HepG2 (cell line): ENCODE measurements at regions not wholly inside any gene's neighbourhood (a gene's known extent, or its start where the extent isn't known, plus 50 kb on each side); places are given as distances from the start of the nearest gene placed in this dataset.
A peak's percentile ranks its signal among the peaks of the same experiment; 100 is the strongest.

Experiments used
- ATAC-seq: fragments of 200-7000 bp; cut with Tn5 transposase; 3 replicates; pipeline ENCODE4 v1.9.1; 2020; ENCODE audit warnings: mild to moderate bottlenecking, moderate library complexity
- BruUV-seq: library from RNA; stranded (reverse); fragments of 400-500 nt; replicated peaks from 2 replicates; lab custom pipeline; 2021; lab: Mats Ljungman, UMichigan
- CTCF ChIA-PET: fragments of 300-600 bp; formaldehyde crosslinking; extraction: SDS; loops from one replicate; lab custom pipeline; 2021; ENCODE audit warnings: low total read pairs, inconsistent platforms, low intra/inter-chr PET ratio; lab: Yijun Ruan, JAX
- POLR2A ChIA-PET: fragments of 350-600 bp; sonication (Branson Sonifier 250); formaldehyde crosslinking; loops from one replicate; lab custom pipeline; 2020; ENCODE audit warnings: antibody characterized with exemption, inconsistent platforms; lab: Yijun Ruan, JAX
- DNase-seq: peaks from one replicate; pipeline ENCODE4 v3.0.0-alpha.2; 2015; ENCODE audit warnings: low spot score
- FAIRE-seq: peaks from 3 replicates; lab custom pipeline; 2011; peaks lifted over from hg19 to GRCh38; lab: Jason Lieb, UNC
- H2AFZ ChIP-seq: one replicate; pipeline ENCODE4 v1.6.1; 2011; ENCODE audit warnings: low read length, inconsistent platforms
- H3K27ac ChIP-seq: fragments of 300-600 bp; 3 replicates; pipeline ENCODE4 v1.8.0; 2011; ENCODE audit warnings: mixed run types, mild to moderate bottlenecking, mixed read lengths, low read length, inconsistent platforms; ENCODE audit not compliant: insufficient read depth; ENCODE audit errors: extremely low read length
- H3K27me3 ChIP-seq, 2 experiments: fragments of 200-600 bp in 1 of 2; 2 replicates in 1 of 2; 3 replicates in 1 of 2; pipeline versions ENCODE4 v1.6.0 to v1.8.0; 2011; ENCODE audit warnings: low read length in 2 of 2, mild to moderate bottlenecking in 2 of 2, moderate library complexity in 2 of 2, inconsistent platforms in 1 of 2; ENCODE audit not compliant: insufficient read depth in 2 of 2, control insufficient read depth in 1 of 2
- H3K36me3 ChIP-seq, 2 experiments: fragments of 200-600 bp in 1 of 2; replicated peaks in 1 of 2; 2 replicates in 1 of 2; 3 replicates in 1 of 2; pipeline versions ENCODE4 v1.5.1 to v1.8.0; 2011; ENCODE audit warnings: low read length in 2 of 2, inconsistent platforms in 1 of 2; ENCODE audit not compliant: insufficient read depth in 2 of 2, control insufficient read depth in 1 of 2
- H3K4me1 ChIP-seq: 2 replicates; pipeline ENCODE4 v1.5.1; 2012; ENCODE audit warnings: low read length, inconsistent platforms; ENCODE audit not compliant: insufficient read depth
- H3K4me2 ChIP-seq: 2 replicates; pipeline ENCODE4 v1.6.0; 2011; ENCODE audit warnings: low read depth, low read length, inconsistent platforms
- H3K4me3 ChIP-seq, 3 experiments: fragments of 200-600 bp in 1 of 3; sonication (generic), shearing (Covaris generic) in 1 of 3; replicated peaks in 1 of 3; 2 replicates each; pipeline ENCODE4 v1.5.1; 2011 to 2016; ENCODE audit warnings: low read length in 3 of 3, inconsistent platforms in 2 of 3, low read depth in 2 of 3, mild to moderate bottlenecking in 2 of 3, control low read depth in 1 of 3, mixed read lengths in 1 of 3; ENCODE audit not compliant: insufficient read depth in 1 of 3
- H3K79me2 ChIP-seq: one replicate; pipeline ENCODE4 v1.6.1; 2011; ENCODE audit warnings: low read length, inconsistent platforms; ENCODE audit not compliant: insufficient read depth
- H3K9ac ChIP-seq: 2 replicates; pipeline ENCODE4 v1.6.0; 2011; ENCODE audit warnings: mild to moderate bottlenecking, low read depth, low read length, inconsistent platforms; ENCODE audit not compliant: insufficient read depth
- H3K9me3 ChIP-seq: 2 replicates; pipeline ENCODE4 v1.5.1; 2012; ENCODE audit warnings: mild to moderate bottlenecking, low read length
- H4K20me1 ChIP-seq: 2 replicates; pipeline ENCODE4 v1.6.0; 2011; ENCODE audit warnings: inconsistent platforms, mild to moderate bottlenecking, low read length, moderate library complexity; ENCODE audit not compliant: insufficient read depth
- AGO1 ChIP-seq: fragments of 200-400 bp; formaldehyde crosslinking; IDR thresholded peaks from 2 replicates; pipeline ENCODE4 v1.6.1; 2017; ENCODE audit warnings: mild to moderate bottlenecking, low read depth, low read length, moderate library complexity; ENCODE audit not compliant: poor library complexity, severe bottlenecking
- HNRNPK ChIP-seq: fragments of 200-400 bp; formaldehyde crosslinking; IDR thresholded peaks from 2 replicates; pipeline ENCODE4 v1.6.1; 2018; ENCODE audit warnings: low read length, low read depth, moderate library complexity, mild to moderate bottlenecking; ENCODE audit not compliant: poor library complexity, severe bottlenecking
- KLF11 ChIP-seq: IDR thresholded peaks from 2 replicates; pipeline ENCODE4 v1.6.1; 2016; ENCODE audit warnings: missing compliant biosample characterization
- NFE2L2 ChIP-seq: fragments of 150-350 bp; IDR thresholded peaks from 2 replicates; pipeline ENCODE4 v1.6.1; 2014; ENCODE audit warnings: low read length
- NR2F2 ChIP-seq: IDR thresholded peaks from 2 replicates; pipeline ENCODE4 v1.6.1; 2012; ENCODE audit warnings: low read depth, inconsistent platforms, borderline replicate concordance
- PHF5A ChIP-seq: IDR thresholded peaks from one replicate; pipeline ENCODE4 v1.6.1; 2018; ENCODE audit warnings: low read depth, missing genetic modification reagents; ENCODE audit not compliant: unreplicated experiment
- ZIK1 ChIP-seq: sonication (generic); formaldehyde crosslinking; IDR thresholded peaks from 2 replicates; pipeline ENCODE4 v1.5.0; 2020; ENCODE audit warnings: mild to moderate bottlenecking, low read depth, missing genetic modification reagents, borderline replicate concordance
- ZKSCAN1 ChIP-seq: fragments of 150-350 bp; IDR thresholded peaks from 2 replicates; pipeline ENCODE4 v1.6.1; 2014; ENCODE audit warnings: low read length
- ZNF264 ChIP-seq: sonication (generic); formaldehyde crosslinking; IDR thresholded peaks from 2 replicates; pipeline ENCODE4 v1.4.0; 2020; ENCODE audit warnings: missing genetic modification reagents
- ZNF766 ChIP-seq: sonication (generic); formaldehyde crosslinking; IDR thresholded peaks from 2 replicates; pipeline ENCODE4 v1.5.0; 2020; ENCODE audit warnings: missing genetic modification reagents, borderline replicate concordance
- ZSCAN29 ChIP-seq: sonication (generic); formaldehyde crosslinking; conservative IDR thresholded peaks from 2 replicates; pipeline ENCODE4 v1.4.0; 2020; ENCODE audit warnings: mild to moderate bottlenecking, missing genetic modification reagents
- whole genome bisulfite sequencing: methylation state at CpG from one replicate; pipeline ENCODE4 v1.1.6; 2017; ENCODE audit warnings: low lambda C conversion rate; 5-methylcytosine and 5-hydroxymethylcytosine counted together
- in situ Hi-C: cut with HindIII; loops from 2 replicates; pipeline ENCODE4 v1.10.0; 2017; ENCODE audit warnings: low pct_unique_long_range_greater_than_20kb; ENCODE audit not compliant: extremely low pct_ligation_motif_present
- intact Hi-C: fragments of 100-400 bp; cut with micrococcal nuclease; formaldehyde crosslinking; loops from one replicate; pipeline ENCODE4 v1.10.0; 2022; ENCODE audit not compliant: unreplicated experiment
- TF ChIP-seq, protein P1 (sequence below): sonication (generic); formaldehyde crosslinking; IDR thresholded peaks from 2 replicates; pipeline ENCODE4 v1.4.0; 2020; ENCODE audit warnings: missing genetic modification reagents
- TF ChIP-seq, protein P2 (sequence below): sonication (generic); formaldehyde crosslinking; IDR thresholded peaks from 2 replicates; pipeline ENCODE4 v1.5.0; 2020; ENCODE audit warnings: missing genetic modification reagents
- TF ChIP-seq, protein P3 (sequence below): sonication (generic); formaldehyde crosslinking; IDR thresholded peaks from 2 replicates; pipeline ENCODE4 v1.5.0; 2020; ENCODE audit warnings: mild to moderate bottlenecking, missing genetic modification reagents
- TF ChIP-seq, protein P4 (sequence below): fragments of 450-650 bp; IDR thresholded peaks from 2 replicates; pipeline ENCODE4 v1.6.1; 2016
- TF ChIP-seq, protein P5 (sequence below): sonication (generic); formaldehyde crosslinking; IDR thresholded peaks from 2 replicates; pipeline ENCODE4 v1.5.0; 2020; ENCODE audit warnings: mild to moderate bottlenecking, missing genetic modification reagents, moderate library complexity

DNA sequence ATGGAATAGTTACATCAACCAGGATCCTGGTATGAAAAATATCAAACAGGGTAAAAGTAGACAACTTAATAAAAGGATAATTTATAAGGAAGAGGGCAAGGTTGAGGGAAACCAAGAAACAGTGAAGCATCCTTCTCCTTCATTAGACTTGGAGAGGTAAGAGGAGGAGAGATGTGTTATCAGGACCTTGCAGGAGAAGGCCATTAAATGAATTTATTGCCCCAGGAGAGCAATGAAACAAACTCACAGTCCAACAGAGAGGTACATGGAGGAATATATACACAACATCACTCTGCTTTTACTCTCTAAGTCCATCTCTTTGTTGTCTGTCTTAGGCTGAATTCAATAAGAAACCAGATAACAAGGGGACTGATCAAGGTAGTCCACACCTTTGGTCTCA, 966.2 kb downstream of the SORCS1 start (continued):
- TF ChIP-seq, protein P1, sequence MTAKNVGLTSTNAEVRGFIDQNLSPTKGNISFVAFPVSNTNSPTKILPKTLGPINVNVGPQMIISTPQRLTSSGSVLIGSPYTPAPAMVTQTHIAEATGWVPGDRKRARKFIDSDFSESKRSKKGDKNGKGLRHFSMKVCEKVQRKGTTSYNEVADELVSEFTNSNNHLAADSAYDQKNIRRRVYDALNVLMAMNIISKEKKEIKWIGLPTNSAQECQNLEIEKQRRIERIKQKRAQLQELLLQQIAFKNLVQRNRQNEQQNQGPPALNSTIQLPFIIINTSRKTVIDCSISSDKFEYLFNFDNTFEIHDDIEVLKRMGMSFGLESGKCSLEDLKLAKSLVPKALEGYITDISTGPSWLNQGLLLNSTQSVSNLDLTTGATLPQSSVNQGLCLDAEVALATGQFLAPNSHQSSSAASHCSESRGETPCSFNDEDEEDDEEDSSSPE (CRISPR knock-in tag): no peak
- TF ChIP-seq ZIK1 (no peak), ZNF766 (CRISPR knock-in tag) (no peak), ZNF264 (CRISPR knock-in tag) (no peak), ZSCAN29 (no peak), NR2F2 (no peak), ZKSCAN1 (no peak)
- TF ChIP-seq, protein P2, sequence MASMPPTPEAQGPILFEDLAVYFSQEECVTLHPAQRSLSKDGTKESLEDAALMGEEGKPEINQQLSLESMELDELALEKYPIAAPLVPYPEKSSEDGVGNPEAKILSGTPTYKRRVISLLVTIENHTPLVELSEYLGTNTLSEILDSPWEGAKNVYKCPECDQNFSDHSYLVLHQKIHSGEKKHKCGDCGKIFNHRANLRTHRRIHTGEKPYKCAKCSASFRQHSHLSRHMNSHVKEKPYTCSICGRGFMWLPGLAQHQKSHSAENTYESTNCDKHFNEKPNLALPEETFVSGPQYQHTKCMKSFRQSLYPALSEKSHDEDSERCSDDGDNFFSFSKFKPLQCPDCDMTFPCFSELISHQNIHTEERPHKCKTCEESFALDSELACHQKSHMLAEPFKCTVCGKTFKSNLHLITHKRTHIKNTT: no peak

DNA sequence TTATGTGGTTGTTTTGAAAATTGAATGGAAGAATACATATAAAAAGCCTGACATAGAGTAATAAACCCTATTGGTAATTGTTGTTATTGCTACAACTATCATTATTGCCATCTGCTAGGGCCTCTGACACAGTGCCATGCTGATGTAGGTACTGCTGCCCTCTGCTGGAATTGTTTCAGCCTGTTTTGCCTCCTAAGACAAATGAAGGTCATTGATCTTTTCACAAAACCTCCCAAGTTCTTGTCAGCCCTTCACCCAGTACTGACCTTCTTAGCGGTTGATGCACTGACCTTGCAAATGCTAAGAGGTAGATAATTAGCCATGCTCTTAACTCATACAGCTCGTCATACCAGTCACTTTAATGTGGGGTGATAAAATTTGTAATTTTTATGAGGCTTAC, 975.2 kb downstream of the SORCS1 start:
- H2AFZ ChIP-seq: no peak overlapping the region
- FAIRE-seq: no peak
- ChIA-PET CTCF (interaction anchor here (1.3 kb wide), 1 partner anchor 239 kb away, joined by 4 read pairs; no protein-coding TSS in a partner anchor), POLR2A (no interaction called here)
- no peaks in the 10 kb centered on the region for H3K79me2 ChIP-seq
- TF ChIP-seq NFE2L2 (no peak), AGO1 (no peak), HNRNPK (no peak), KLF11 (CRISPR knock-in tag) (no peak), PHF5A (no peak)
- TF ChIP-seq, protein P3, sequence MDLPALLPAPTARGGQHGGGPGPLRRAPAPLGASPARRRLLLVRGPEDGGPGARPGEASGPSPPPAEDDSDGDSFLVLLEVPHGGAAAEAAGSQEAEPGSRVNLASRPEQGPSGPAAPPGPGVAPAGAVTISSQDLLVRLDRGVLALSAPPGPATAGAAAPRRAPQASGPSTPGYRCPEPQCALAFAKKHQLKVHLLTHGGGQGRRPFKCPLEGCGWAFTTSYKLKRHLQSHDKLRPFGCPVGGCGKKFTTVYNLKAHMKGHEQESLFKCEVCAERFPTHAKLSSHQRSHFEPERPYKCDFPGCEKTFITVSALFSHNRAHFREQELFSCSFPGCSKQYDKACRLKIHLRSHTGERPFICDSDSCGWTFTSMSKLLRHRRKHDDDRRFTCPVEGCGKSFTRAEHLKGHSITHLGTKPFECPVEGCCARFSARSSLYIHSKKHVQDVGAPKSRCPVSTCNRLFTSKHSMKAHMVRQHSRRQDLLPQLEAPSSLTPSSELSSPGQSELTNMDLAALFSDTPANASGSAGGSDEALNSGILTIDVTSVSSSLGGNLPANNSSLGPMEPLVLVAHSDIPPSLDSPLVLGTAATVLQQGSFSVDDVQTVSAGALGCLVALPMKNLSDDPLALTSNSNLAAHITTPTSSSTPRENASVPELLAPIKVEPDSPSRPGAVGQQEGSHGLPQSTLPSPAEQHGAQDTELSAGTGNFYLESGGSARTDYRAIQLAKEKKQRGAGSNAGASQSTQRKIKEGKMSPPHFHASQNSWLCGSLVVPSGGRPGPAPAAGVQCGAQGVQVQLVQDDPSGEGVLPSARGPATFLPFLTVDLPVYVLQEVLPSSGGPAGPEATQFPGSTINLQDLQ (CRISPR knock-in tag): no peak
- TF ChIP-seq, protein P4, sequence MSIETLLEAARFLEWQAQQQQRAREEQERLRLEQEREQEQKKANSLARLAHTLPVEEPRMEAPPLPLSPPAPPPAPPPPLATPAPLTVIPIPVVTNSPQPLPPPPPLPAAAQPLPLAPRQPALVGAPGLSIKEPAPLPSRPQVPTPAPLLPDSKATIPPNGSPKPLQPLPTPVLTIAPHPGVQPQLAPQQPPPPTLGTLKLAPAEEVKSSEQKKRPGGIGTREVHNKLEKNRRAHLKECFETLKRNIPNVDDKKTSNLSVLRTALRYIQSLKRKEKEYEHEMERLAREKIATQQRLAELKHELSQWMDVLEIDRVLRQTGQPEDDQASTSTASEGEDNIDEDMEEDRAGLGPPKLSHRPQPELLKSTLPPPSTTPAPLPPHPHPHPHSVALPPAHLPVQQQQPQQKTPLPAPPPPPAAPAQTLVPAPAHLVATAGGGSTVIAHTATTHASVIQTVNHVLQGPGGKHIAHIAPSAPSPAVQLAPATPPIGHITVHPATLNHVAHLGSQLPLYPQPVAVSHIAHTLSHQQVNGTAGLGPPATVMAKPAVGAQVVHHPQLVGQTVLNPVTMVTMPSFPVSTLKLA: no peak
- TF ChIP-seq, protein P5, sequence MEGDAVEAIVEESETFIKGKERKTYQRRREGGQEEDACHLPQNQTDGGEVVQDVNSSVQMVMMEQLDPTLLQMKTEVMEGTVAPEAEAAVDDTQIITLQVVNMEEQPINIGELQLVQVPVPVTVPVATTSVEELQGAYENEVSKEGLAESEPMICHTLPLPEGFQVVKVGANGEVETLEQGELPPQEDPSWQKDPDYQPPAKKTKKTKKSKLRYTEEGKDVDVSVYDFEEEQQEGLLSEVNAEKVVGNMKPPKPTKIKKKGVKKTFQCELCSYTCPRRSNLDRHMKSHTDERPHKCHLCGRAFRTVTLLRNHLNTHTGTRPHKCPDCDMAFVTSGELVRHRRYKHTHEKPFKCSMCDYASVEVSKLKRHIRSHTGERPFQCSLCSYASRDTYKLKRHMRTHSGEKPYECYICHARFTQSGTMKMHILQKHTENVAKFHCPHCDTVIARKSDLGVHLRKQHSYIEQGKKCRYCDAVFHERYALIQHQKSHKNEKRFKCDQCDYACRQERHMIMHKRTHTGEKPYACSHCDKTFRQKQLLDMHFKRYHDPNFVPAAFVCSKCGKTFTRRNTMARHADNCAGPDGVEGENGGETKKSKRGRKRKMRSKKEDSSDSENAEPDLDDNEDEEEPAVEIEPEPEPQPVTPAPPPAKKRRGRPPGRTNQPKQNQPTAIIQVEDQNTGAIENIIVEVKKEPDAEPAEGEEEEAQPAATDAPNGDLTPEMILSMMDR: peak; percentile 23
- in situ Hi-C loops (no loop called here), intact Hi-C loops (no loop called here)
- WGBS: 0% methylated on average over 2 of the region's 2 CpGs
- no peak overlapping the region for H3K9ac ChIP-seq
- H3K27me3 ChIP-seq: no peaks in the 10 kb centered on the region
- peak; percentile 41; the same call in 2 of the 3 replicates for ATAC-seq
- peak; percentile 5 for DNase-seq
- no peak overlapping the region for H3K4me2 ChIP-seq
- H3K36me3 ChIP-seq: no peaks in the 10 kb centered on the region
- H3K4me3 ChIP-seq: no peak overlapping the region
- peaks cover 8% of the 10 kb centered on the region; the same call in 1 of the 2 replicates for H3K9me3 ChIP-seq
- H3K4me1 ChIP-seq: no peaks in the 10 kb centered on the region
- H4K20me1 ChIP-seq: no peaks in the 10 kb centered on the region
- BruUV-seq: no TSS peak
- H3K27ac ChIP-seq: no peak overlapping the region
